ENCODE measurements at regions not wholly inside any gene's neighbourhood (a gene's known extent, or its start where the extent isn't known, plus 50 kb on each side); places are given as distances from the start of the nearest gene placed in this dataset.
"Not testable (repeated sequence)": the region's sequence is repeated elsewhere in the genome, so short reads cannot be mapped to it uniquely, and the experiment has no call there.

- ATAC-seq = no peak
- DNase-seq = no peak
- H3K27ac Mint-ChIP-seq = no peak overlapping the region
These were observed 234.0 kb upstream of the RREB1 start for GRCh38 chr6:6873778-6874177.

GRCh38 chr6:6875818-6876470 is 231.8 kb upstream of the RREB1 start:
- Mint-ChIP-seq H3K4me1 (peaks cover 10% of the 10 kb centered on the region), H3K27me3 (peaks cover 7% of the 10 kb centered on the region), H3K36me3 (ENCODE audit: low read depth) (no peaks in the 10 kb centered on the region), H3K4me3 (no peak overlapping the region), H3K27ac (no peak overlapping the region), H3K9me3 (no peaks in the 10 kb centered on the region)
- ATAC-seq = no peak
- DNase-seq = no peak

More at GRCh38 chr6:6873778-6874177, 234.0 kb upstream of the RREB1 start:
- Mint-ChIP-seq H3K36me3 (ENCODE audit: low read depth) (no peaks in the 10 kb centered on the region), H3K4me3 (no peak overlapping the region), H3K9me3 (no peaks in the 10 kb centered on the region), H3K4me1 (peaks cover 2% of the 10 kb centered on the region), H3K27me3 (peaks cover 5% of the 10 kb centered on the region)

DNA sequence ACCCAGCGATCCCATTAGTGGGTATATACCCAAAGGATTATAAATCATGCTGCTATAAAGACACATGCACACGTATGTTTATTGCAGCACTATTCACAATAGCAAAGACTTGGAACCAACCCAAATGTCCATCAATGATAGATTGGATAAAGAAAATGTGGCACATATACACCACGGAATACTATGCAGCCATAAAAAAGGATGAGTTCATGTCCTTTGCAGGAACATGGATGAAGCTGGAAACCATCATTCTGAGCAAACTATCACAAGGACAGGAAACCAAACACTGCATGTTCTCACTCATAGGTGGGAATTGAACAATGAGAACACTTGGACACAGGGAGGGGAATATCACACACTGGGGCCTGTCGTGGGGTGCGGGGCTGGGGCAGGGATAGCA is 230.0 kb upstream of the RREB1 start:
- H3K9me3 Mint-ChIP-seq; DNase-seq; ATAC-seq; H3K27ac Mint-ChIP-seq; H3K4me1 Mint-ChIP-seq; H3K36me3 Mint-ChIP-seq (ENCODE audit: low read depth); H3K27me3 Mint-ChIP-seq; H3K4me3 Mint-ChIP-seq: not testable (repeated sequence)

- Mint-ChIP-seq H3K27me3 (peaks cover 7% of the 10 kb centered on the region), H3K4me1 (peaks cover 8% of the 10 kb centered on the region), H3K36me3 (ENCODE audit: low read depth) (no peaks in the 10 kb centered on the region), H3K27ac (peak overlapping the region; percentile 20), H3K9me3 (no peaks in the 10 kb centered on the region), H3K4me3 (no peak overlapping the region)
- ATAC-seq = no peak
- DNase-seq = no peak
These were observed 228.7 kb upstream of the RREB1 start for GRCh38 chr6:6878887-6879585.

DNA sequence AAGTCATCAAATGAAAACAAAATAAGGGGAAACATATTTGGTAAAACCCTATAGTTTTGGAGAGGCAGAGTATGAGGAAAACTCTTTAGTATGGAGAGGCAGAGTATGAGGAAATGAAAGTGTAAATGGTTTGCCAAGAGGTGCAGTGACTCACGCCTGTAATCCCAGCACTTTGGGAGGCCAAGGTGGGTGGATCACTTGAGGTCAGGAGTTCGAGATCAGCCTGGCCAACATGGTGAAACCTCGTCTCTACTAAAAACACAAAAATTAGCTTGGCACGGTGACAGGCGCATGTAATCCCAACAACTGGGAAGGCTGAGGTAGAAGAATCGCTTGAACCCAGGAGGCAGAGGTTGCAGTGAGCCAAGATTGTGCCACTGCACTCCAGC is 228.2 kb upstream of the RREB1 start:
- not testable (repeated sequence) for H3K4me3 Mint-ChIP-seq; H3K27ac Mint-ChIP-seq; H3K36me3 Mint-ChIP-seq (ENCODE audit: low read depth); H3K27me3 Mint-ChIP-seq; DNase-seq; H3K9me3 Mint-ChIP-seq; ATAC-seq; H3K4me1 Mint-ChIP-seq

DNA sequence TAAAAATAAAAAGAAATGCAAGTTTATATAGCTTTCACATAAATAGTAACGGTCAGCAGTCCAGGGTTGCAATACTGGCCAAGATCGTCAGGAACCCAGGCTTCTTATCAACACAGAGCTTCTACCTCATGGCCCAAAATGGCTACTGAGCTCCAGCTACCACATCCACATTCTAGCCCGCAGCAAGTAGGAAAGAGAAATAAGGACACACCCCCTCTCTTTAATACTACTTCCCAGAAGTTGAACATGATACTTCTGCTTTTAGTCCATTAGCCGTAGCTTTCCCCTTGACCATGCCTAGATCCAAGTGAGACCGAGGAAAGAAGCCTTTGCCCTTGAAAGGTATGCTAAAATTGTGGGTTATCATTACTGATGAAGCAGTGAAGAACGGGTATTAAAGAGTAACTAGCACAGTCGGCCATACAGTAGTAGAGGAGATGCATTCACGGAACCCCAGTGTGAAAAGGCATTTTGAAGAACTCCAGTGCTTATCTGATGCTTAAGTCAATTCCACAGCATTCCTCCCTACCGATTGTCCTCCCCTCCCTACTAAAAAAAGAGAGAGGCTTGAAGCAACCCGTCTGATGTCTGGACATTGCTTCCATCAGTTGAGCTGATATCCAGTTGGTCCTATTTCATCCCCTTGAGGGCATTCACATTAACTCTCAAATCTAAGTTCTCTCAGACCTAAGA is 226.9 kb upstream of the RREB1 start:
- no peaks in the 10 kb centered on the region for H3K36me3 Mint-ChIP-seq (ENCODE audit: low read depth)
- ATAC-seq (no peak), DNase-seq (no peak)
- peaks cover 7% of the 10 kb centered on the region for H3K27me3 Mint-ChIP-seq
- peaks cover 8% of the 10 kb centered on the region for H3K4me1 Mint-ChIP-seq
- no peaks in the 10 kb centered on the region for H3K9me3 Mint-ChIP-seq
- no peak overlapping the region for H3K27ac Mint-ChIP-seq
- no peak overlapping the region for H3K4me3 Mint-ChIP-seq

DNA sequence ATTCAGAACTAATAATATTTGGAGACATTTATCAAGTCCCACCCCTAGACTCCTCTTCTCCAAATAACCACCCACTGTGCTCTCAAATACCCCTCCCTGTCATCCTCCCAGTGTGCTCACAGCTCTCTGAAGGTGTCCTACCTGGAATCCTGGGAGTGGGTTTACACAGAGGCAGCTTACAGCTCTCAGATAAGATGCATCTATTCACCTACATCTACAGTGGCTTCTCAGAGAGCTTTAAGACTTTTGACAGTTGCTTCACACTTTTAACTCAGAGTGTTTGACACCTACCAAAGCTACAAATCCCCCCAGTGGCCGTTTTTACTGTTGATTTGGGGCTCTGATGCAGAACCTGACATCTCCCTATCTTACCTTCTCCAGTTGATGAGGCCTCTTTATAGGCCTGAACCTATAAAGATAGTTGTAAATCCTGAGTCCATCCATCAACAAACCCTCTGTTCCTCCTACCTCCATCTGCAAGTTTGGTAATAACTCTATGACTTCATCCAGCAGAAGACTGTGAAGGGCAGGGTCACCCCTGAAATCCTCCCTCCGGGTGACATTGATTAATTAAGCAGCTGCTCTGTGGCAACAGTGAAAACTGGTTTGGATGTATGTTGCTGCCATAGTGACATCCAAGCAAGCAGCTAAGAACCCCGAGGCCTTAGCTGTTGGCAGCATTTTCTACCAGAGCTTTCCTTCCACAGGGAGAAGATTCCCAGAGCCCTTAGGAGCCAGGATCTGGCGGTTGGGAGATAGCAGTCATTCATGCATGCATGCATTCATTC is 226.1 kb upstream of the RREB1 start:
- H3K4me3 Mint-ChIP-seq = no peak overlapping the region
- no peaks in the 10 kb centered on the region for H3K36me3 Mint-ChIP-seq (ENCODE audit: low read depth)
- no peaks in the 10 kb centered on the region for H3K9me3 Mint-ChIP-seq
- peaks cover 8% of the 10 kb centered on the region for H3K4me1 Mint-ChIP-seq
- peaks cover 7% of the 10 kb centered on the region for H3K27me3 Mint-ChIP-seq
- no peak overlapping the region for H3K27ac Mint-ChIP-seq
- DNase-seq (no peak), ATAC-seq (no peak)

DNA sequence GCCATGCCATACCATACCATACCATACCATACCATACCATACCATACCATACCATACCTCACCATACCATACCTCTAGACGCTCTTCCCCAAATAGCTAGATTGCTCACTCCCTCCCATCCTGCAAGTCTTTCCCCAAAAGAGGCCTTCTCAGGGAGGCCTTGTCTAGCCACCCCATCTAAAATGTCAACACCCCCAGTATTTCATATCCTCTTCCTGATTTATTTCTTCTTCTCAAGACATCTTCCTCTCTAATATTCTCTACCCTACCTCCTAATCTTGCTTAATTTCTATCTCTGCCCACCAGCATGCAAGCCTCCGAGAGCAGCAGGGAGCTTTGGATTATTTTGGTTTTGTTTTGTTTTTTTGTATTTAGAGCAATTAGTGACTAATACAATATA is 225.2 kb upstream of the RREB1 start:
- no peak overlapping the region for H3K4me3 Mint-ChIP-seq
- H3K27me3 Mint-ChIP-seq = peaks cover 5% of the 10 kb centered on the region
- ATAC-seq (no peak), DNase-seq (no peak)
- H3K4me1 Mint-ChIP-seq = peaks cover 8% of the 10 kb centered on the region
- H3K36me3 Mint-ChIP-seq (ENCODE audit: low read depth) = no peaks in the 10 kb centered on the region
- no peak overlapping the region for H3K27ac Mint-ChIP-seq
- no peaks in the 10 kb centered on the region for H3K9me3 Mint-ChIP-seq

DNA sequence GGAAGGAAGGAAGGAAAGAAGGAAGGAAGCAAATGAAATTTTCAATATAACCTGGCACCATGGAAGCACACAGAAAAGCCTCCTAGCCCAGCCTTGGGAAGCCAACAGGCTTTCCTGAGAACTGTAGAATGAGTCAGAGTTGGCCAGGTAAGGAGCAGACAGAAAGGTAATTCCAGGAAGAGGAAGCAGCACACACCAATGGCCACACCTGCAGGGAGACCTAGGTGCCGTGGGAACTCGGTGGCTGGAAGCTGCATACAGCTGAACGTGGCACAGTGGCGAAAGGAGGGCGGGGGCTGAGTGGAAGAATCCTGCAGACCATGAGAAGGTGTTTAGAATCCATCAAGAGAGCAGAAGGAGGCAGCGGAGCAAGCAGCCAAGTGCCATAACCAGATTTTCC is 224.8 kb upstream of the RREB1 start:
- no peak for DNase-seq
- H3K9me3 Mint-ChIP-seq = no peaks in the 10 kb centered on the region
- no peak overlapping the region for H3K4me3 Mint-ChIP-seq
- no peak for ATAC-seq
- peaks cover 3% of the 10 kb centered on the region for H3K27me3 Mint-ChIP-seq
- H3K4me1 Mint-ChIP-seq = peaks cover 8% of the 10 kb centered on the region
- no peak overlapping the region for H3K27ac Mint-ChIP-seq
- H3K36me3 Mint-ChIP-seq (ENCODE audit: low read depth) = no peaks in the 10 kb centered on the region

- peaks cover 5% of the 10 kb centered on the region for H3K4me1 Mint-ChIP-seq
- H3K9me3 Mint-ChIP-seq = no peaks in the 10 kb centered on the region
- ATAC-seq (no peak), DNase-seq (no peak)
- H3K4me3 Mint-ChIP-seq = no peak overlapping the region
- peaks cover 2% of the 10 kb centered on the region for H3K27me3 Mint-ChIP-seq
- no peak overlapping the region for H3K27ac Mint-ChIP-seq
- H3K36me3 Mint-ChIP-seq (ENCODE audit: low read depth) = no peaks in the 10 kb centered on the region
These were observed 223.6 kb upstream of the RREB1 start for GRCh38 chr6:6884193-6884627.

DNA sequence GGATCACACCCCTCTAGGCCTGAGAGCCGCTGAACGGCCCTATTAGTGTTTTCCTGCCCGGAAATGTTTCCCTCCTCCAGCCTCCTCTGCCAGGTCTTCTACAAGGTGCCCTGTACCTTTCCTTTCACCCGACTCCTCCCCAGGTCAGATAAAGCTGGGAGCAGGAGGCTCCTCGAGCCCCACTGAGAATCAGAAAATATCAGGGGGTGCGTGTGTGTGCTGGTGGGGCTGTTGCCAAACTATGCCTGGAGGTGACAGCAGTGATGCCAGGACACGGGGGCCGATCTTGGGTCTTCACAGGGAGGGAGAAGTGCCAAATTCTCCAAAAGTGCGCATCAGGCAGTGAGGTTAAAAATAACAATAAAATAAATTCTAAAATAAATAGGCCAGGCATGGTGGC is 222.8 kb upstream of the RREB1 start:
- Mint-ChIP-seq H3K4me3 (no peak overlapping the region), H3K9me3 (no peaks in the 10 kb centered on the region), H3K4me1 (no peaks in the 10 kb centered on the region), H3K27me3 (peaks cover 2% of the 10 kb centered on the region), H3K36me3 (ENCODE audit: low read depth) (no peaks in the 10 kb centered on the region), H3K27ac (no peak overlapping the region)
- DNase-seq (no peak), ATAC-seq (no peak)

DNA sequence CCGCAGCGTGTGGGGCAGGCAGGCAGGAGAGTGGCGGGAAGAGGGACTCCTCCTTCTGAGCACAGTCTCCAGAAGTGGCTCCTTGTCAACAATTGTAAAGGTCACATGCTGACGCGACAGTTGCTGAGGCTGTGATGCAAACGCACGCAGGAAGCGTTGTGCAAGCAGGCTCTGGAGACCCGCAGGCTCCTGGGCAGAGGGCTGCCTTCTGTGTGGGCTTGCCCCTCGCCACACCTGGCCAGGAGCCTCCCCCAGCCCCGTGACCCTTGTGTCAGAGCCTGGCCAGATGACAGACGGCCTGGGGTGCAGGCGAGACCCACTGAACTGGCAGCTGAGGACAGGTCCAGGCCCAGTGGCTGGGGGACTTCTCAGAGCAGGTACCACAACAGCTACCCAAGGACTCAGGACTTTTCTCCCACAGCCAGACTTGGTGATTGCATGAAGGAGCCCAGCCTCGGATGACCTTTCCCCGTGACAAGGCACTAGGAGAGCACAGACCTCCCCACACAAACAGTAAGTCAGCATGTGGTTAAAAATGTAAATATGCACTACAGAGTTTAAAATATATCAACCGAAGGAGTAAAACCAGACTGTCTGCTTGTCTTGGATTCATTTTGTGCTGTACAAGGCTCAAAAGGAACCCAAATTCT is 222.1 kb upstream of the RREB1 start:
- Mint-ChIP-seq H3K36me3 (ENCODE audit: low read depth) (no peaks in the 10 kb centered on the region), H3K27ac (no peak overlapping the region), H3K4me1 (no peaks in the 10 kb centered on the region), H3K9me3 (no peaks in the 10 kb centered on the region), H3K4me3 (no peak overlapping the region), H3K27me3 (peaks cover 2% of the 10 kb centered on the region)
- ATAC-seq = peak; percentile 33
- no peak for DNase-seq

- ATAC-seq = no peak
- Mint-ChIP-seq H3K27me3 (no peaks in the 10 kb centered on the region), H3K27ac (no peak overlapping the region), H3K4me3 (no peak overlapping the region), H3K9me3 (no peaks in the 10 kb centered on the region), H3K4me1 (no peaks in the 10 kb centered on the region), H3K36me3 (ENCODE audit: low read depth) (no peaks in the 10 kb centered on the region)
- DNase-seq = no peak
These were observed 221.4 kb upstream of the RREB1 start for GRCh38 chr6:6886171-6886885.

- Mint-ChIP-seq H3K4me1 (peaks cover 3% of the 10 kb centered on the region), H3K9me3 (no peaks in the 10 kb centered on the region), H3K27me3 (no peaks in the 10 kb centered on the region), H3K27ac (no peak overlapping the region), H3K36me3 (ENCODE audit: low read depth) (no peaks in the 10 kb centered on the region), H3K4me3 (no peak overlapping the region)
- no peak for DNase-seq
- ATAC-seq = no peak
These were observed 220.9 kb upstream of the RREB1 start for GRCh38 chr6:6886886-6887285.
